HS-5 (cell line): ENCODE measurements at regions not wholly inside any gene's neighbourhood (a gene's known extent, or its start where the extent isn't known, plus 50 kb on each side); places are given as distances from the start of the nearest gene placed in this dataset.

Experiments
- DNase-seq: peaks from one replicate; pipeline ENCODE4 v3.0.0-alpha.2; 2012; ENCODE audit warnings: low read depth

DNA sequence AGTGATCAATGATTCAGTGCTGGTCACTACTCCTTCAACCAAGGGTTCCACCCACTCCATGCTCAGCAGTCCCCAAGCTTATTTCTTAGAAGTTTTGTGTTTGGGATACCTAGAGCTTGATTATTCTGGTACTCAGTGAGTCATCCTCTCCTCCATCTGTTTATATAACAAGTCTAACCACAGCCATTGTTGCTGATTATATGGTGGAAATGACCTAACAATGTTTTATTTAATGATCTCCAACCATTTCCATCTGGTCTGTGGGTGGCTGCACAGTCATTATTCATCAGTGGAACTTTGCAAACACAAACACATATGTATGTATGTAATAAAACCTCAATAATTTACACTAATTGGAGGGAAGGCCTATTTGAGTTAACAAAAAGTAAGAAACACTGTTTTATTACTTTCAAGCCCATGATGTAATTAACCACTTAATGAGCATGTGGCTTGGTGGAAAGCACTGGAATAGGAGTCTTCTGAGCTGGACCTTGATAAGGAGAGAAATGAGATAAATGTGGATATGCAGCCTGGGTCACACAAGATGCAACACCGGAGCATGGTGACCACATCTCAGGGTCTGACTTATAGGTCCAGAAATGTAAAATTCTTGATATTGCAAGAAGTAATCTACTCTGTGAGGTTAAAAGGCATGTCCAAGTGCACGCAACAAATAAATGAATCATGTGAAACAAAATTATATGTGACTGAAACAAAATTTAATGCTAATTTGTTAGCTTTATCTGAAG lies 99.0 kb upstream of the WLS start:
- peak; percentile 88 for DNase-seq

GRCh38 chr1:68330391-68330790 lies 98.1 kb upstream of the WLS start:
- no peak for DNase-seq

DNA sequence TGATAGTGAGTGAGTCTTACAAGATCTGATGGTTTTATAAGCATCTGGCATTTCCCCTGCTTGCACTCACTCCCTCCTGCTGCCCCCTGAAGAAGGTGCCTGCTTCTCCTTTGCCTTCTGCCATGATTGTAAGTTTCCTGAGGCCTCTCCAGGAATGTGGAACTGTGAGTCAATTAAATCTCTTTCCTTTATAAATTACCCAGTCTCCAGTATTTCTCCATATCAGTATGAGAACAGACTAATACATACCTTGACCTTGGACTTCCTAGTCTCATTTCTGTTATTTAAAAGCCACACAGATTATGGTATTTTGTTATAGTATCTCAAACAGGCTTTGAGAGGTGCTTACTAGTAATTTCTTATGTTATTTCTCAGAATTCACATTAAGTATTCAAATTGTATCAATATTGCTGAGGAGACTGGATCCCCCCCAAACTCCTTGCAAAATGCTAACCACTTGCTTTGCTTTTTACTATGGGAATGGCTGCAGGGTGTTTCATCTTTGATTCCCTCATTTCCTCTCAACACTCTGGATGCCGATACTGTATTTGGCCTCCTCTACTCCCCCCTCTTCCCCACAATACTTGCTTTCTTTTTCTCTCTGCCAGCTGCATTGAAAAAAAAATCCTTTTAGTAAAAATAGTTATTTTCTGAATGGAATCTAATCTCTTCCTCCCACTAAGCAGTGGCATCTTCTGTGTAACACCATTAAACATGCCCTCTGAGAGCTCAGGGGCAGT lies 96.9 kb upstream of the WLS start:
- no peak for DNase-seq

- no peak for DNase-seq
These were observed 96.2 kb upstream of the WLS start for GRCh38 chr1:68328490-68328889.

- no peak for DNase-seq
These were observed 95.1 kb upstream of the WLS start for GRCh38 chr1:68327414-68327813.

DNA sequence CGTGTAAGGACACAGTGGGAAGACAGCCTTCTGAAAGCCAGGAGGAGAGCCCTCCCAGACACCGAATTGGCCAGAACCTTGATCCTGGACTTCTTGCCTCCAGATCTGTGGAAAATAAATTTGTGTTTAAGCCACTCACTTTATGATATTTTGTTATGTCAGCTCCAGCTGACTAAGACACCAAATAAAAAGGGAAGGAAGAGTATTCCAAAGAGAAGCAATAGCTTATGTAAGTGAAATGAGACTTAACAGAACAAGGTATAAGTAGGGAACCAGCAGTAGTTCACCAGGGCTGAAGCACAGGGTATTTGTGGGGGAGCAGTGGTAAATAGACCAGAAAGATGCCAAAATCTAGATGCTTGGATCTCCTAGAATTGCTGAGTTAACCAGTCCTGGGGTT lies 94.2 kb upstream of the WLS start:
- no peak for DNase-seq

- no peak for DNase-seq
These were observed 92.0 kb upstream of the WLS start for GRCh38 chr1:68324316-68324715.

DNA sequence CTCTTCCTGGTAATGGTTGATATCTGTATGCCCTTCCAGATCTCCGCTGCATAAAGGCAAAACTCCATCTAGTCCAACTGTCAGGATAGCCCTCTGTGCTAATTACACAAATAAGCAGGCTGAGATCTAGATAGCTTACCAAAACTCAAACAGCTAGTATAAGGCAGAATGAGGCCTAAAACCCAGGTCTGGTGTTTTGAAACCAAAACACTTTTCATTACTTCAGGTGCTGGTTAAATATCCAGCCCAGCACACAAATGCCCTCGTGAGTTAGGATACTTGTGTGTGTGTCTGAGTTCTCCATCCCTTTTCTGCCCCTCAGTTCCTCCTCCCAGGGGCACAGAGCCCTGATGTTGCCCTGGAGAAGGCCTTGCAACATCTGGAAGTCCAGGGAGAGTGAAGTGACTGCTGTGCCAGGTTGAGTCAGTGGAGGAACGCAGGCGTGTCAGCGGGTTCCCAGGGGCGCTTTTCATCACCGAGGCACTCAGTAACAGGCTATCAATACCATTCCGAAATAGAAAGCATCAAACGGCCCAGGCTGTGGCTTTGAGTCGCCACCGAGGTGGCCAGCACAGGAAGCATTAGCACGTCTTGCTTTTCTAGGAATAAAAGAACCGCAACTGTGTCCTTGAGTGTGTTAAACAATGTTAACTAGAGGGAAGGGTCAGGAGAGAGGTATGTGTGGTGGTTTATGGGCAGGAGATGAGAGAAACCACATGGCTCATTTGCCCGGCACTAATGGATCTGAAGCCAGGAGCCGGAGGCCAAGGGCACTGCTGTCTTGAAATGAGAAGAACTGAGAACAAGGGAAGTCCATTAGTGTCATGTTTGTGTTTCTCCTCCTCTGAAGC lies 90.7 kb upstream of the WLS start:
- no peak for DNase-seq

DNA sequence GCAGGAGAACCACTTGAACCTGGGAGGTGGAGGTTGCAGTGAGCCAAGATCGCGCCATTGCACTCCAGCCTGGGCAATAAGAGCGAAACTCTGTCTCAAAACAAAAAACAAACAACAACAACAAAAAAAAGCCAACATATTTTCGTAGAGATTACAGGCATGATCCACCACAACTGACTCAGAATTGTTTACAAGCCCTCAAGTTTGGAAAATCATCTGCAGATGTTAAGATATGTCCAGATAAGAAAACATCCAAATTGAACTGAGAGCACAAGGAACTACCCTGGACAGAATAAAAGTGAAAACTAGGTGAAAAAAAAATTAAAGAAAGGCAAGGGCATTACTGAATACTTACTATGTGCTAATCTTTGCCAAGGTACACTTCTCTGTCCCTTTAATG lies 89.8 kb upstream of the WLS start:
- DNase-seq, result no peak

DNA sequence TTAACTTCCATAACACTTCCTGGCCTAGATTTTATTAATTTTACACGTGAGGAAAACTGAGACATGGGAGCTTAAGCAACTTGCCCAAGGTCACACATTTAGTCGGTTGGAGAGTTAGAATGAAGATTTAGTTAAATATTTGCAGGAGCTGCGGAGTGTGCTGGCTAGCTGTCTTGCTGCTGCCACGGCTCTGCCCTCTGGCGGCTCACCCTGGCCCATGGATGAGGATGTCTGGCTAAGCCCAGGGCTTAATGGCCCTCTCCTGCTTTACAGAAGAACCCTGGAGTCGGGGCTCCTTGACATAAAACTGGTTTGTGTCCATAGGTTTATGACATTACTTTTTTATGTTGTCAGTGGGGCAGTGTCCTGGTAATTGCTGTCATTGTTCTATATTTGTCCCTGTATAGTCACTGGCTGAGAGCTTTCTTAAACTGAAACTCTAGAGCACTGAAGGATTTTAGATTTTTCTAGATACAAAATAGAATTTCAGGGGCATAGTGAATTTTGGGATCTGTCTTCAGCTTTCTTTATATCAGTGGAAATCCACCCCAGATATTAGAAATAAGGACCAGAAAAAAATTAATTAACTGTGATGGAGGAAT lies 88.9 kb upstream of the WLS start:
- DNase-seq, result no peak

- no peak for DNase-seq
These were observed 88.0 kb upstream of the WLS start for GRCh38 chr1:68320349-68320748.

DNA sequence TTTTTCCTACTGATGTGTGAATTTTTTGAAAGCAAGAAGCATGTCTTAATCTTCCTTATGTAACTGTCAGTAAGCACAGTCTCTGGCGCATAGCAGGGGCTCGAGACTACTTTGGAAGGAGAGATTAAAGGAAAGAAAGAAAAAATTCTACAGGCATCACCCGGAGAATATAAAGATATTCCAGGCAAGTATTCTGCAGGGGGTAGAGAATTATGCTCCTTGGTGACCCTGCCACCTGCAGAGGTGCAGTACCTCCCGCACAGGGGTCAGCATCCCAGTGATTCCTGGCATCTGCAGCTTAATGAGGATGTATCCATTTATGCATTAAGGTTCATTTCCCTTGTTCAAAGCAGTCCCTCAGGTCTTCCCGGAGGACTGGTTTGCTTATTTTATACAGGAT lies 87.6 kb upstream of the WLS start:
- no peak for DNase-seq

- no peak for DNase-seq
These were observed 85.2 kb upstream of the WLS start for GRCh38 chr1:68317543-68317942.

DNA sequence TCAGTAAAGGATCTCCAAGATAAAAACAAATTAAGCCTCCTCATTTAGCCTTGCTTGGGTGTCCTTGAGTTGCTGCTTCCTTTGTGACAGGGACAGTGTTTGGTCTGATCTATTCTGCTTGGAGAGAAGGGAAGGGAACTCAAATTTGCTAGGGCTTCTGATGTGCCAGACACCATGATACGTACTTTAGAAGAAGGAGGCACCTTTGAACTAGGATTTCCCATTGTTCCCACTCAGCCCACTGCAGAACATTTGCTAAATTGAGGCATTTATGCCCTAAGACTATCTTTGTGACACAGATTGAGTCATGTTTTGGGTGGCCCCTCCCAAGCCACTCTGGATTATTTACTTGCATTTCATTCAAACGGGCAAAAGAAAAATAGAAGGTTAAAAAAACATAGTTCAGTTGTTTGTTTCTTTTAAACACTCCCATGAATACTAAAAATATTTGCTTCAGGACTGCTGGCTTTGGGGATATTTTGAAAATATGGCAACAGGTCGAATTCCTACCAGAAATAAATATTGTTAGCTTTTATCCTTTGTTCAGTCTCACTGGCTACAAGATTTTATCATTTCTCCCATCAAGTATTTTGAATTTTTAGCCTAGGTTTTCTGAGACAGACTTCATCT lies 81.9 kb upstream of the WLS start:
- no peak for DNase-seq

DNA sequence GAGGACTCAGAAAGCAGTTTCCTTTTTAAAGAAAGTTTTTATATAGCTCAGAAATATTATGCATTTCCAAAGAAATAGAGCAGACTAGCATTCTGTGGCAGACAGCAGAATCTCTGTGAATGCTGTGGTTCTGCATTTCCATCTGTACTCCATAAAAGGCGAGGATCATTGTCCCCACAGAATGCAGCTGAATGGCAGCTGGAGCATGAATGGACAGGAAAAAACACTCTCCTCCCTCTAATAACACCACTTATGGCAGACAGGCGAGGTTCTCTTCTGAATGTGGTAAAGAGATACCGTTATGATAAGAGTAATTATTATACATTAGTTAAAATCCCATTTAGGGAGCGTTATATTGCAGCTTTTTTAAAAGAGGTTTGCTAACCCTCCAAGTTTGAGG lies 81.4 kb upstream of the WLS start:
- DNase-seq, result no peak

GRCh38 chr1:68308034-68308433 lies 75.7 kb upstream of the WLS start:
- no peak for DNase-seq

DNA sequence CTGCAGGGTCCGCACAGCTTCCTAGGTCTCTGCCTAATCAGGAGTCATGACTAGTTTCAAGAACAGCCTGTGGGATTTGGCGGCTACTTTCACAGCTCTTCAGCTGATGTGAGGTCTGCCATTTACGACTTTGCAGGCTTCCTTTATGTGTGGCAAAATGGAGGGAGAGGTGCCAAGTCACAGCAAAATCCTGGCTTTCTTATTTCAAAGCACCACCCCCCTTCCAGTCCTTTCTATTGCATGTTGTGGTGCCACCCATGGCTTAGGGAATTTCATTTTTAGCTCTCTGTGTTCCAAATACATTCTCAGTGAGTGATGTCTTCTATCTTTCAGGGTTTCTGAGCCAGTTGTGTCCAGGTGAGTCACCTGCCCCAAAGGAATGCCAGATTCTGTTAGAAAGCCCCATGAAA lies 75.1 kb upstream of the WLS start:
- DNase-seq, result no peak

- DNase-seq, result peak; percentile 13
These were observed 69.2 kb upstream of the WLS start for GRCh38 chr1:68301471-68302001.

DNA sequence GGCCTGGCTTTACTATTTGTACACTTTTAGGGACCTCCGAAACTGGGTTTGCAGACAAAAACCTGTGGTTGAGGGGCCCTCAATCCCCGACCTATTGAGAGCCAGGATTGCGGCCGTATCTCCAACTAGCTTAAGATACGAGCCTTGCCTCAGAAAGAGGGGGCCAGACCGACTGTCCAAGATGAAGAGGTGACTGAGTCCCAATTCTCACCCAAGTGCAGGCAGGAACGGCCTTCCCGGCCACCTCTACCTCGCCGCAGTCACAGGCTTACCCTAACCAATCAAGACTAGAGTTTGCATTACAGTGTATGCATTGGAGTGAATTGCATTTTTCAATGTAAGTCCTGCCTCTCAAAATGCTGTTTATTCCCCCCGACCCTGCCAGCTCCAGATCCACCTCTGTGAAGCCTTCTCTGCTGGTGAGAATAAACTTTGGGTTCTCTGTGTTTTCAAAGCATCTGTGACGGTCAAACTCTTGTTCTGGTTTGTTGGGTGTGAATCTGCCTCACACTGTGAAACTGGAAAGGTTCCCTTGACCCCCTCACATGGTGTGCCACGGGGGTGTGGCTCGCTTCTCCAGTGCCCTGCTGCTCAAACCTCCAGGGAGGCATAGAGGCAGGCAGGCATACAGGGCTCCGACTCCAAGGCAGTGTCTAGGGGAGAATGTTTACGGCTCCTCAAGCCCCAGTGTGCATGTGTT lies 62.2 kb upstream of the WLS start:
- no peak for DNase-seq

DNA sequence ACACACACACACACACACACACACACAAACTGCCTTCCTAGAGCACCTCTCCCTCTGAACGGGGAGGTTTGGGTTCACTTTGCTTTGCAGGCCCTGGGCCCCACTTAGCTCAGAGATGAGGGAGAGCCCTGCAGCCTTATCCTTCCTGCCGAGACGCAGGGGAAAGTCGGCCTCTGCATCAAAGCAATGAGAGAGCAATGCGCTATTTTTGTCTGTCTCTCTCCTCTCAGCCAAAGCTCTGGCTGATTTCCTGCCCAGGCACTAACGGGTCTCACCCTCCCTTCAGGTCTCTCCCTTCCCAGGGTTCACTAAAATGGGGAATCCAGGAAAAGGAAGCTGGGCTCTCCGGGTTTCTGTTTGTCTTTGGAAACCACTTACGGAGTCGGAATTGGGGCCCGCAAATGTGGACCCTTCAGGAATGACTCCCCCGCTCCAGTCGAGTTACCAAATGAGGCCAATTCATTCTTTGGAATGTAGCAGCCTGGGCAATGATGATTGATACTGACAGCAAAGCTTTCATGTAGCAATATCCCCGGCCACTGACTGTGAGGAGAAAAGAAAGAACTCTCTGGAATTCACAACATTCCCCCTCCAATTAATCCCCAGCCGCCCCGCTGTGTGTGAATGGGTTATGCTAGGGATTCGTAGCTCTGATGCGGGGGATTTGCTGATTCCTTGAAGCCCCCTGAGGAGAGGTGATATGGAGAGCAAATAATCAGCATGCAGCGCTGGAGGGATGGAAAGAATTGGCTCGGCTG lies 61.5 kb upstream of the WLS start:
- no peak for DNase-seq
